Trophoblast cell (in vitro differentiated cells and primary cell): ENCODE measurements at regions not wholly inside any gene's neighbourhood (a gene's known extent, or its start where the extent isn't known, plus 50 kb on each side); places are given as distances from the start of the nearest gene placed in this dataset.

Source experiments
- DNase-seq, 2 donors: peaks; one replicate each; pipeline ENCODE4 v3.0.0-alpha.2; 2016
- H2AFZ ChIP-seq: 2 replicates; pipeline ENCODE4 v1.6.1; 2013; ENCODE audit warnings: low read length, moderate library complexity, mild to moderate bottlenecking; ENCODE audit not compliant: insufficient read depth, poor library complexity
- H2AK5ac ChIP-seq: 2 replicates; pipeline ENCODE4 v1.6.1; 2013; ENCODE audit warnings: mild to moderate bottlenecking, low read length
- H2BK120ac ChIP-seq: 2 replicates; pipeline ENCODE4 v1.6.1; 2013; ENCODE audit warnings: low read length, mild to moderate bottlenecking, moderate library complexity; ENCODE audit not compliant: insufficient read depth, poor library complexity
- H2BK12ac ChIP-seq: 2 replicates; pipeline ENCODE4 v1.6.1; 2013; ENCODE audit warnings: mild to moderate bottlenecking, low read length, moderate library complexity
- H2BK5ac ChIP-seq: 2 replicates; pipeline ENCODE4 v1.6.1; 2013; ENCODE audit warnings: low read length, low read depth, moderate library complexity, mild to moderate bottlenecking; ENCODE audit not compliant: poor library complexity
- H3K14ac ChIP-seq: 2 replicates; pipeline ENCODE4 v1.6.1; 2013; ENCODE audit warnings: mild to moderate bottlenecking, low read length
- H3K18ac ChIP-seq: 2 replicates; pipeline ENCODE4 v1.6.1; 2013; ENCODE audit warnings: mild to moderate bottlenecking, low read length
- H3K23ac ChIP-seq: 2 replicates; pipeline ENCODE4 v1.6.1; 2013; ENCODE audit warnings: low read length
- H3K27ac ChIP-seq: 2 replicates; pipeline ENCODE4 v1.5.1; 2013; ENCODE audit warnings: low read depth, mild to moderate bottlenecking, inconsistent platforms, low read length, moderate library complexity
- H3K27me3 ChIP-seq: 2 replicates; pipeline ENCODE4 v1.6.1; 2013; ENCODE audit warnings: inconsistent platforms, mild to moderate bottlenecking, low read length, moderate library complexity; ENCODE audit not compliant: insufficient read depth
- H3K36me3 ChIP-seq, 2 experiments: 1 replicate in 1 of 2; 2 replicates in 1 of 2; pipeline ENCODE4 v1.6.1; 2013; ENCODE audit warnings: low read length in 2 of 2, mild to moderate bottlenecking in 2 of 2, moderate library complexity in 1 of 2; ENCODE audit not compliant: insufficient read depth in 2 of 2, control insufficient read depth in 1 of 2
- H3K4ac ChIP-seq: 2 replicates; pipeline ENCODE4 v1.6.1; 2013; ENCODE audit warnings: low read depth, mild to moderate bottlenecking, low read length, moderate library complexity
- H3K4me1 ChIP-seq, 2 experiments: 1 replicate in 1 of 2; 2 replicates in 1 of 2; pipeline ENCODE4 v1.6.1; 2013; ENCODE audit warnings: low read length in 2 of 2, mild to moderate bottlenecking in 2 of 2, moderate library complexity in 1 of 2; ENCODE audit not compliant: insufficient read depth in 2 of 2, control insufficient read depth in 1 of 2
- H3K4me2 ChIP-seq: 2 replicates; pipeline ENCODE4 v1.6.1; 2013; ENCODE audit warnings: inconsistent platforms, mild to moderate bottlenecking, low read length, moderate library complexity
- H3K4me3 ChIP-seq: 2 replicates; pipeline ENCODE4 v1.5.1; 2013; ENCODE audit warnings: mild to moderate bottlenecking, low read depth, low read length, inconsistent platforms
- H3K79me1 ChIP-seq: one replicate; pipeline ENCODE4 v1.6.1; 2013; ENCODE audit warnings: low read length
- H3K79me2 ChIP-seq: 2 replicates; pipeline ENCODE4 v1.6.1; 2013; ENCODE audit warnings: low read length, mild to moderate bottlenecking; ENCODE audit not compliant: control insufficient read depth, insufficient read depth, poor library complexity
- H3K9ac ChIP-seq: 2 replicates; pipeline ENCODE4 v1.6.1; 2013; ENCODE audit warnings: mild to moderate bottlenecking, low read length
- H3K9me3 ChIP-seq: 2 replicates; pipeline ENCODE4 v1.6.1; 2013; ENCODE audit warnings: low read depth, mild to moderate bottlenecking, control low read depth, inconsistent platforms, low read length; ENCODE audit not compliant: insufficient read depth
- H4K12ac ChIP-seq: 2 replicates; pipeline ENCODE4 v1.6.1; 2013; ENCODE audit warnings: low read depth, mild to moderate bottlenecking, low read length, moderate library complexity
- H4K8ac ChIP-seq: 2 replicates; pipeline ENCODE4 v1.6.1; 2013; ENCODE audit warnings: low read depth, mild to moderate bottlenecking, low read length, moderate library complexity
- H4K91ac ChIP-seq: one replicate; pipeline ENCODE4 v1.6.1; 2013; ENCODE audit warnings: low read depth, mild to moderate bottlenecking, low read length, moderate library complexity
- WGBS: extraction: QIAGEN DNeasy Blood & Tissue Kit; methylation state at CpG from one replicate; pipeline ENCODE4 v1.1.7; 2013; ENCODE audit warnings: missing lambda C conversion rate; ENCODE audit not compliant: insufficient read length, insufficient coverage; ENCODE audit errors: extremely low coverage; 5-methylcytosine and 5-hydroxymethylcytosine counted together

- H3K9ac ChIP-seq: no peak overlapping the region
- H3K18ac ChIP-seq: no peak overlapping the region
- H3K14ac ChIP-seq: no peak overlapping the region
- H4K12ac ChIP-seq: no peak overlapping the region
- H2BK120ac ChIP-seq: no peak overlapping the region
- DNase-seq: no peak
- H3K79me1 ChIP-seq: no peaks in the 10 kb centered on the region
- no peak overlapping the region for H3K27ac ChIP-seq
- H3K79me2 ChIP-seq: no peaks in the 10 kb centered on the region
- H3K4ac ChIP-seq: no peak overlapping the region
- H3K27me3 ChIP-seq: no peaks in the 10 kb centered on the region
- no peak overlapping the region for H2BK5ac ChIP-seq
- H2AFZ ChIP-seq: no peak overlapping the region
- no peak overlapping the region for H3K4me2 ChIP-seq
- H3K36me3 ChIP-seq: no peaks in the 10 kb centered on the region
- H3K9me3 ChIP-seq: no peaks in the 10 kb centered on the region
- no peak overlapping the region for H3K4me3 ChIP-seq
- H3K4me1 ChIP-seq: no peaks in the 10 kb centered on the region
- H4K8ac ChIP-seq: no peak overlapping the region
- no peak overlapping the region for H3K23ac ChIP-seq
- no CpG with 5 or more reads among the region's 1 CpG for WGBS
- no peak overlapping the region for H2BK12ac ChIP-seq
- H2AK5ac ChIP-seq: no peak overlapping the region
- H4K91ac ChIP-seq: no peak overlapping the region
These were observed 486.0 kb downstream of the MAFB start for GRCh38 chr20:40203032-40203431.

GRCh38 chr20:40197691-40198090 lies 491.3 kb downstream of the MAFB start:
- Histone ChIP-seq H4K12ac (no peak overlapping the region), H2BK12ac (no peak overlapping the region), H3K4me1 (no peaks in the 10 kb centered on the region), H3K4me2 (no peak overlapping the region), H2BK120ac (no peak overlapping the region), H3K4me3 (no peak overlapping the region), H4K91ac (no peak overlapping the region), H2BK5ac (no peak overlapping the region), H3K9ac (no peak overlapping the region), H3K79me1 (no peaks in the 10 kb centered on the region), H4K8ac (no peak overlapping the region), H3K27ac (no peak overlapping the region), H3K18ac (no peak overlapping the region), H3K4ac (no peak overlapping the region), H3K23ac (no peak overlapping the region), H3K36me3 (no peaks in the 10 kb centered on the region), H2AFZ (no peak overlapping the region), H2AK5ac (no peak overlapping the region), H3K14ac (no peak overlapping the region), H3K27me3 (no peaks in the 10 kb centered on the region), H3K9me3 (no peaks in the 10 kb centered on the region), H3K79me2 (no peaks in the 10 kb centered on the region)
- no peak for DNase-seq
- no CpG with 5 or more reads among the region's 4 CpGs for WGBS

GRCh38 chr20:40196846-40197436 lies 492.1 kb downstream of the MAFB start:
- no peak overlapping the region for H3K14ac ChIP-seq
- H3K4me3 ChIP-seq: no peak overlapping the region
- no peak overlapping the region for H2AK5ac ChIP-seq
- H3K4ac ChIP-seq: no peak overlapping the region
- no peak overlapping the region for H2BK120ac ChIP-seq
- H2AFZ ChIP-seq: no peak overlapping the region
- no CpG with 5 or more reads among the region's 2 CpGs for WGBS
- H2BK12ac ChIP-seq: no peak overlapping the region
- peak overlapping the region; percentile 61 for H3K23ac ChIP-seq
- no peak overlapping the region for H3K4me2 ChIP-seq
- H3K9me3 ChIP-seq: no peaks in the 10 kb centered on the region
- no peaks in the 10 kb centered on the region for H3K79me2 ChIP-seq
- no peak overlapping the region for H3K9ac ChIP-seq
- H3K27ac ChIP-seq: no peak overlapping the region
- peak overlapping the region; percentile 35 for H2BK5ac ChIP-seq
- no peaks in the 10 kb centered on the region for H3K4me1 ChIP-seq
- no peaks in the 10 kb centered on the region for H3K27me3 ChIP-seq
- H4K12ac ChIP-seq: no peak overlapping the region
- no peak for DNase-seq
- no peak overlapping the region for H3K18ac ChIP-seq
- H3K79me1 ChIP-seq: no peaks in the 10 kb centered on the region
- H4K8ac ChIP-seq: no peak overlapping the region
- no peaks in the 10 kb centered on the region for H3K36me3 ChIP-seq
- no peak overlapping the region for H4K91ac ChIP-seq

GRCh38 chr20:40195742-40196141 lies 493.3 kb downstream of the MAFB start:
- Histone ChIP-seq H3K18ac (no peak overlapping the region), H3K79me2 (no peaks in the 10 kb centered on the region), H3K23ac (no peak overlapping the region)

More at GRCh38 chr20:40195742-40196141, 493.3 kb downstream of the MAFB start:
- Histone ChIP-seq H2AK5ac (no peak overlapping the region), H3K4me1 (no peaks in the 10 kb centered on the region), H3K14ac (no peak overlapping the region), H2BK12ac (no peak overlapping the region), H3K4ac (no peak overlapping the region), H3K9me3 (no peaks in the 10 kb centered on the region), H3K79me1 (no peaks in the 10 kb centered on the region), H3K27ac (no peak overlapping the region), H3K36me3 (no peaks in the 10 kb centered on the region), H3K4me3 (no peak overlapping the region), H3K9ac (no peak overlapping the region), H4K12ac (no peak overlapping the region), H2AFZ (no peak overlapping the region), H4K8ac (no peak overlapping the region), H3K27me3 (no peaks in the 10 kb centered on the region), H2BK5ac (no peak overlapping the region), H2BK120ac (no peak overlapping the region), H4K91ac (no peak overlapping the region), H3K4me2 (no peak overlapping the region)
- no CpG with 5 or more reads among the region's 6 CpGs for WGBS
- no peak for DNase-seq
